Activated T-helper 17 cell treated with anti-CD3 and anti-CD28 coated beads, Interleukin-2, amount 50 U/mL, for 72 hours (primary cell): ENCODE measurements at regions not wholly inside any gene's neighbourhood (a gene's known extent, or its start where the extent isn't known, plus 50 kb on each side); places are given as distances from the start of the nearest gene placed in this dataset.
"Not testable (repeated sequence)": the region's sequence is repeated elsewhere in the genome, so short reads cannot be mapped to it uniquely, and the experiment has no call there.

Experiments used
- ATAC-seq: fragments of 150-1000 bp; cut with Tn5 transposase; replicated peaks from 2 replicates; pipeline ENCODE4 v1.10.0; 2021; ENCODE audit warnings: mild to moderate bottlenecking, moderate library complexity
- H3K27ac Mint-ChIP-seq: one replicate; pipeline ENCODE4 v1.8.0; 2022; ENCODE audit warnings: mixed read lengths
- H3K27me3 Mint-ChIP-seq: one replicate; pipeline ENCODE4 v1.8.0; 2022; ENCODE audit warnings: mixed read lengths
- H3K36me3 Mint-ChIP-seq: one replicate; pipeline ENCODE4 v1.8.0; 2022; ENCODE audit warnings: low read depth, mild to moderate bottlenecking, mixed read lengths
- H3K4me1 Mint-ChIP-seq: one replicate; pipeline ENCODE4 v1.8.0; 2022; ENCODE audit warnings: mixed read lengths
- H3K4me3 Mint-ChIP-seq: one replicate; pipeline ENCODE4 v1.8.0; 2022; ENCODE audit warnings: mild to moderate bottlenecking, mixed read lengths
- H3K9me3 Mint-ChIP-seq: one replicate; pipeline ENCODE4 v1.8.0; 2022; ENCODE audit warnings: mixed read lengths

DNA sequence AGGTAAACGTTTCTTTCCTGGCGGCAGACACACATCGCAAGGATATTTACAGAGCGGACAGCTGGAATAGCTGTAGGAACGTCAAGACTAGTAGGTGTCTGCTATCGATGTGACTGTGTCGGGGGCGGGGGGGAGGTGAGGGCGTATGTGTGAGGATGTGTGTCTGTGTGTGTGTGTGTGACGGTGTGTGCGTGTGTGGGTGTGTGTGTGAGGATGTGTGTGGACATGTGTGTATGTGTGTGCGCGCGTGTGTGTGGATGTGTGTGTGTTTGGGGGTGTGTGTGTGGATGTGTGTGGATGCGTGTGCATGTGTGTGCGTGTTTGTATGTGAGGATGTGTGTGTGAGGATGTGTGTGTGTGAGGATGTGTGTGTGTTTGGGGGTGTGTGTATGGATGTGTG, 55.4 kb downstream of the PNMA6F start:
- H3K9me3 Mint-ChIP-seq, H3K4me3 Mint-ChIP-seq, H3K27ac Mint-ChIP-seq, H3K36me3 Mint-ChIP-seq, ATAC-seq, H3K27me3 Mint-ChIP-seq, H3K4me1 Mint-ChIP-seq: not testable (repeated sequence)

- not testable (repeated sequence) for H3K27me3 Mint-ChIP-seq, H3K4me3 Mint-ChIP-seq, H3K4me1 Mint-ChIP-seq, H3K9me3 Mint-ChIP-seq, H3K36me3 Mint-ChIP-seq, H3K27ac Mint-ChIP-seq
- ATAC-seq: peak; percentile 39
Measured at GRCh38 chrX:153260468-153260867, 61.1 kb downstream of the PNMA6F start.

GRCh38 chrX:153253239-153253638, 68.3 kb downstream of the PNMA6F start:
- H3K4me1 Mint-ChIP-seq, H3K36me3 Mint-ChIP-seq, H3K27ac Mint-ChIP-seq, H3K9me3 Mint-ChIP-seq, H3K4me3 Mint-ChIP-seq, H3K27me3 Mint-ChIP-seq, ATAC-seq: not testable (repeated sequence)

- H3K27ac Mint-ChIP-seq, ATAC-seq, H3K9me3 Mint-ChIP-seq, H3K4me3 Mint-ChIP-seq, H3K4me1 Mint-ChIP-seq, H3K27me3 Mint-ChIP-seq, H3K36me3 Mint-ChIP-seq: not testable (repeated sequence)
Measured at GRCh38 chrX:153252378-153253129, 69.0 kb downstream of the PNMA6F start.

GRCh38 chrX:153251952-153252351, 69.6 kb downstream of the PNMA6F start:
- H3K27ac Mint-ChIP-seq, H3K27me3 Mint-ChIP-seq, H3K9me3 Mint-ChIP-seq, H3K4me3 Mint-ChIP-seq, H3K36me3 Mint-ChIP-seq, ATAC-seq, H3K4me1 Mint-ChIP-seq: not testable (repeated sequence)

DNA sequence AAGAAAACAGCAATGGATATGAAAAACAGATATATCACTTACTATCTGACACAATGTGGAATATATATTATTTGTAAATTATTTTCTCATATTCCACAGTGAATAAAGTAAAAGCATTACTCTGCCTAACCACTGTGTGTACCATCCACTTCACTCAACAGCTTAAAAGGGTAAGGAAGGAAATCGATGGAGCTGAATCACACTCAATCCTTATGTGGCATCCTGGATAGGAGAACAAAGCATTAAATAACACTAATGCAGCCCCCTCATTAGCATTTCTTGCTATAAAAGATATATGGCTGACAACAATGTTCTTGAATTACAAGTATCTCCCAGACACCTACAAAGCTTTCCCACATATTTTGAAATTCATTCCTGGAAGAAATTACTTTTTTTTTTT, 70.8 kb downstream of the PNMA6F start:
- not testable (repeated sequence) for ATAC-seq, H3K9me3 Mint-ChIP-seq, H3K36me3 Mint-ChIP-seq, H3K27me3 Mint-ChIP-seq, H3K4me1 Mint-ChIP-seq, H3K4me3 Mint-ChIP-seq, H3K27ac Mint-ChIP-seq

DNA sequence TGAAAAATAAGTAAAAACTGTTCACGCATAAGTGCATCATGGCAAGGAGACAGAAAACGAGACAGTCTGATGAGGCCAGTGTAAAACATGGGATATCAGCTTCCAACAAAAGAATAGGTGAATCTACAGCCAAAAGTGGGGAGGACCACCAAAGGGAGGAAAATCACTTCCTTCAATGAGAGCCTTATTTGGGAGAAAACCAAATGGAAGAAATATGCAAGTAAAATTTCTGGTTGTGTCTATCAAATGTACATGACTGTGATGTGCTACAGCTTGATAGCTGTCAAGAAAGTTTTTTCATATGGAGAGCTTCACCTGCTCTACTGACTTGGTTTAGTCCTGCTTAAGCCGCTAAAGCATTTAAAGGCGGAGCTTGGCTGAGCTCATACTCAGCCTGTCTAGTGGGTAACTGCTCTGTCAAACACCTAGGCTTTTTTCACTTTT, 66.2 kb downstream of the MAGEA1 start:
- peaks cover 11% of the 10 kb centered on the region for H3K27me3 Mint-ChIP-seq
- no peaks in the 10 kb centered on the region for H3K4me1 Mint-ChIP-seq
- no peaks in the 10 kb centered on the region for H3K9me3 Mint-ChIP-seq
- H3K27ac Mint-ChIP-seq: no peak overlapping the region
- no peak for ATAC-seq
- no peaks in the 10 kb centered on the region for H3K36me3 Mint-ChIP-seq
- H3K4me3 Mint-ChIP-seq: no peak overlapping the region

GRCh38 chrX:153244767-153245166, 65.7 kb downstream of the MAGEA1 start:
- no peak overlapping the region for H3K27ac Mint-ChIP-seq
- no peak for ATAC-seq
- no peaks in the 10 kb centered on the region for H3K36me3 Mint-ChIP-seq
- no peaks in the 10 kb centered on the region for H3K9me3 Mint-ChIP-seq
- H3K27me3 Mint-ChIP-seq: peaks cover 11% of the 10 kb centered on the region
- no peak overlapping the region for H3K4me3 Mint-ChIP-seq
- H3K4me1 Mint-ChIP-seq: no peaks in the 10 kb centered on the region

- Mint-ChIP-seq H3K36me3 (no peaks in the 10 kb centered on the region), H3K4me1 (no peaks in the 10 kb centered on the region), H3K27me3 (peaks cover 15% of the 10 kb centered on the region), H3K4me3 (no peak overlapping the region), H3K9me3 (no peaks in the 10 kb centered on the region), H3K27ac (no peak overlapping the region)
- no peak for ATAC-seq
Measured at GRCh38 chrX:153238361-153238760, 59.3 kb downstream of the MAGEA1 start.
